GM21786 (cell line): ENCODE measurements at regions not wholly inside any gene's neighbourhood (a gene's known extent, or its start where the extent isn't known, plus 50 kb on each side); places are given as distances from the start of the nearest gene placed in this dataset.

Experiments
- ATAC-seq: cut with Tn5 transposase; IDR thresholded peaks from one replicate; pipeline ENCODE4 v1.9.1; 2021; ENCODE audit not compliant: unreplicated experiment

GRCh38 chr3:21142949-21143348, 608.1 kb downstream of the ZNF385D start:
- no peak for ATAC-seq

- ATAC-seq, result no peak
Observed at GRCh38 chr3:21142031-21142430, 609.0 kb downstream of the ZNF385D start.

GRCh38 chr3:21140785-21141184, 610.2 kb downstream of the ZNF385D start:
- no peak for ATAC-seq

GRCh38 chr3:21138085-21138484, 612.9 kb downstream of the ZNF385D start:
- no peak for ATAC-seq

- ATAC-seq, result no peak
Observed at GRCh38 chr3:21132896-21133295, 618.1 kb downstream of the ZNF385D start.

- ATAC-seq, result no peak
Observed at GRCh38 chr3:21120826-21121225, 630.2 kb downstream of the ZNF385D start.

GRCh38 chr3:21117370-21117769, 633.6 kb downstream of the ZNF385D start:
- no peak for ATAC-seq

- ATAC-seq, result no peak
Observed at GRCh38 chr3:21109056-21109455, 642.0 kb downstream of the ZNF385D start.

- ATAC-seq, result no peak
Observed at GRCh38 chr3:21105784-21106183, 645.2 kb downstream of the ZNF385D start.

- ATAC-seq, result no peak
Observed at GRCh38 chr3:21100656-21101359, 650.2 kb downstream of the ZNF385D start.

GRCh38 chr3:21094686-21095085, 656.3 kb downstream of the ZNF385D start:
- no peak for ATAC-seq

GRCh38 chr3:21073561-21073960, 677.4 kb downstream of the ZNF385D start:
- no peak for ATAC-seq

- no peak for ATAC-seq
Observed at GRCh38 chr3:21067031-21067813, 683.8 kb downstream of the ZNF385D start.

GRCh38 chr3:21062831-21063294, 688.1 kb downstream of the ZNF385D start:
- ATAC-seq, result no peak

GRCh38 chr3:21059404-21059803, 691.6 kb downstream of the ZNF385D start:
- no peak for ATAC-seq

GRCh38 chr3:21056293-21056692, 694.7 kb downstream of the ZNF385D start:
- ATAC-seq, result no peak

- no peak for ATAC-seq
Observed at GRCh38 chr3:21055015-21055414, 696.0 kb downstream of the ZNF385D start.

GRCh38 chr3:21054064-21054463, 696.9 kb downstream of the ZNF385D start:
- ATAC-seq, result no peak

GRCh38 chr3:21049334-21050062, 701.5 kb downstream of the ZNF385D start:
- no peak for ATAC-seq

GRCh38 chr3:21043139-21043538, 707.9 kb downstream of the ZNF385D start:
- ATAC-seq, result no peak

GRCh38 chr3:21042184-21042583, 708.8 kb downstream of the ZNF385D start:
- ATAC-seq, result no peak

- no peak for ATAC-seq
Observed at GRCh38 chr3:21041621-21042020, 709.4 kb downstream of the ZNF385D start.
